GM19043 (cell line): ENCODE measurements at regions not wholly inside any gene's neighbourhood (a gene's known extent, or its start where the extent isn't known, plus 50 kb on each side); places are given as distances from the start of the nearest gene placed in this dataset.
"Not testable (repeated sequence)": the region's sequence is repeated elsewhere in the genome, so short reads cannot be mapped to it uniquely, and the experiment has no call there.

Experiments used
- ATAC-seq: cut with Tn5 transposase; IDR thresholded peaks from one replicate; pipeline ENCODE4 v1.9.1; 2021; ENCODE audit warnings: low read depth; ENCODE audit not compliant: unreplicated experiment

DNA sequence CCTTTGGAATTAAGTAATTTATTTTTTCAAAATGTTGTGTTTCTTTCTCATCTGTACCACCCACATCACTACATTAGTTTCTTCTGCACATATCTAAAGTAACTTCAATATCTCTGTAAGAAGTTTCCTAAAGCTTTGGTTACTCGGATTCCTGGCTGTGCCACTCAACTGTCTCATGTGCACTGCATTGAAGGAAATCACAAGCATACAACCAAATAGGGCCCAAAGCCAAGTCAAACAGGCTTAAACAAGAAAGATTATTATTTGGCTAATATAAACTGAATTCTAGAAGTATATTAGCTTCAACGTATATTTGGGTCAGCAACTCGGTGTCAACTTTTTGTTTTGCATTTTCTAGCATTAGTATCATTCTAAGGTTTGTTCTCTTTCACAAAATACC, 1647.6 kb upstream of the SPRY2 start:
- ATAC-seq: no peak

DNA sequence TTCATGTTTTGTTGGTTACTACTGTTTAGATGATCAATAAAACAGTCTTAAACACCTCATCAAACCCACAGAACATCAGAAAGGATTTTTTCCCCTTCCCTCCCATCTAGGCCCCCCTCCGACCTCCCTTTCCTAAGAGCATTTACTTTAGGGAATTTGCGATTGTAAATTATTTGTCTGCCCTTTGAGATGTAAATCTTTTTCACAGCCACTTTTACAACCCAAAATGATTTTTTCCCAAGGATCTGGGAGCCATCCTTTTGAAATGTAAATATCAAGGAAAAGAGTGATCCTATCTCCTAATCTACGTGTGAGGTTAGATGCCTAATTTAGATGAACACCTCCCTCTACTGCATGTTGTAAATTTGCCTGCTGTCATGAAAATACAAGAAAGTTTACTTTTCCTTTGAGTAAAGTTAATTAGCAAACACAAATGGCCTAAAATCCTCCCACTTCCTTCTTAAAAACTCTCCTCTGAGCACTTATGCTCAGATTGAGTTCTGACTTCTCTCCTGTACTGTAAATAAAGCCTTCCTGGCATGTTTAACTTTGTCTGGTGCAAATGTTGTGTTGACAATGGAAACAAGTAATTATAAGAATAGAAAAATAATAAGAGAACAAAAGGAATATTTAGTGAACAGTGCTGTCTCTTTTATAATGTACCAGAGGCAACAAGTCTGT, 1646.9 kb upstream of the SPRY2 start:
- ATAC-seq: no peak

DNA sequence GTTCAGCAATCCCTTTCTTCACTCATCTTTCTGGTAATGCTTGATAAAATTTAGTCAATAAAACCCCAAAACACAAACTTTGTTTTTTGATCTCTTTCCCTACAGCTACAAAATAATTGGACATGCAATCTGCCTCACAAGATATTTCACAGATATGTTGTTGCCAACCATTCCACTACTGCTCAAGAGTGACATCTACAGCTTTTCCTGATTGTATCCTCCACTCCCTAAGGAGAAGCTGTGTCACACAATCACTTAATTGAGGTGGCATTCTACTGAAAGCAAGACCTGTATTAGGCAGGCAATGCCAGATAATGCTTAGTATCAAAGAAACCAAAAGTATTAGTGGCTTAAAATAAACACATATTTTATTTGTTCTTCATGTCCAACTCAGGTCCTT, 1646.2 kb upstream of the SPRY2 start:
- no peak for ATAC-seq

DNA sequence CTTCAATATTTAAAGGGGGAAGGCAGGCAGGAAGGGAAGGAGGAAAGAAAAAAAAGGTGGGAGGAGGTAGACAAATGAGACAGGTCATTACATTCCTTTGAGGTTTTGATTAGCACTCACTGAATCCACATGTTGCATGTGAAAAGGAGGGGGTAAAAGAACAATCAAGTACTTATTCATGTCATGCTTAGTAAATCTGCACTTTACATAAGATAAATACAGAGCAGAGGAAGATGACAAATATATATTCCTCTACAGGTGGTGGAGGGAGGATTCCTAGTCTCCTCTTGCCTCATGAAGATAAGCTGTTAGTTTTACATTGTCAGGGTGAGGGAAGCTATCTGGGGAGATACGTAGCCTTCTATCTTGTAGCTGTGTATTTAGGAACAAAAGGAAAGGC, 1645.4 kb upstream of the SPRY2 start:
- ATAC-seq: no peak

DNA sequence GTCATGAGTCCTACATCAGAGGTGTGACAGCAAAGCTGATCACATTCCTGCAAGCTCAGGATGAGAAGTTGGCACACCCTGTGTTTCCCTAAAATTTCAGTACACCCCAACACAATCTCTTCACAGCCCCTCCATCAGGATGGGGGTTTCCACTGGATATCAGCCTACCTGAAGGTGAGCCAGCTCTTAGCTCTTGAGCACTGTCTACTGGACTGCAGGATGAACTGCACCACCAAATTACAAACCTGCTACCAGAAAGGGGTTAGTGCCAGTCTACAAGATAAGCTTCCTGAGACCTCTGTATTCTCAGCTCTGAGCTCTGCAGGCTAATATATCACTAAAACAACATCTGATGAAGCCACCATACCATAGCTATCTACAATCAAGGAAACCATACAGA, 1616.2 kb upstream of the SPRY2 start:
- ATAC-seq: no peak

DNA sequence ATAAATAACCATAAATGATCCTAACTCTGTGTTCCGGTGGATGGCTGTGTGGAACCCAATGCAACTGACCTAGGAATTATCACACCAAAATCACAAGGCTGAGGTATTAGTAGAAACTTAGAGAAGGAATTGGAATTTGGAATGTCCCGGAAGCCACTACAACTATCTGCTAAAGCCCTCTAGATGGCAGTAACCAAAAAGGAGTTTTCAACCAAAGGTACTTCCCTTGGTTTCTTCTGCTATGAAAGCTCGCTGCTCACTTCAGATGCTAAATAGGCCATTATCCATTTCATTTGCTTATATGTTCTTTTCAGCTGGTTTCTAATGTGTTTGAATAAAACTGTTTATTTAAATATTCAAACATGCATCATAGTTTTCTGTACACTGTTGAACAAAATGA, 1589.1 kb upstream of the SPRY2 start:
- ATAC-seq: no peak

DNA sequence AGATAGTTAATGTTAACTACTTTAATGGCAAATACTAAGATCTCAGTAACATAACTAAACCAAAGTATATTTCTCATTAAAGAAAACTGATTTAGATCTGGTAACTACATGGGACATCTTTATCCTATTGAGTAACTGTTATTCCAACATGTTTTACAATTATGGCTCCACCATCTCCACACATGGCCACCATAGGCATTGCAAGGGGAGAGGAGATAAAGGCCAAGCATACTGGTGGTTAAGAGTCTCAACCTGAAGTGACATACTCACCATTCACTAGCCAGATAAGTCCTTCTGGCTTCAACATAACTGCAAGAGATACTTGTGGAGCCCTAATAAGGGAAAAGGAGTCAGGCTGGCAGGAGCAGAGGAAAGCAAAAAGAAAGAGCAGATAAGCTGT, 1586.4 kb upstream of the SPRY2 start:
- ATAC-seq: no peak

DNA sequence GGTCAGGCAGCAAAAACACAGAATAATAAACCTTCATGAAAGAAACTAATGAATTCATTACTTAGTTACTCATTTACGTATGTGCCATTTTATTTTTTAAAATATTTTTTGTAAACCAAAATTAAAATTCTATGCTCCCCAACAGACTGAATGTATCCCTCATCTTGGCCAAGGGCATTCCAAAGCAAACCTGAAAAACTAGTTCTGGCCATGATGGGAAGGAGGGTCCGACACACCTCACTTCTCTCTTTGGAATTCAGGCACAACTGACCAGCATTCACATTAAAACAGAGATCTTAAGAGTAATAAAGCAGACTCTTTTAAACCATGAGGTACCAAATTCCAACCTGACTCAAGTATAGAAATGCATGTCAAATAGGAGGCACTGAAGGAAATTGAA, 1576.9 kb upstream of the SPRY2 start:
- ATAC-seq: no peak

DNA sequence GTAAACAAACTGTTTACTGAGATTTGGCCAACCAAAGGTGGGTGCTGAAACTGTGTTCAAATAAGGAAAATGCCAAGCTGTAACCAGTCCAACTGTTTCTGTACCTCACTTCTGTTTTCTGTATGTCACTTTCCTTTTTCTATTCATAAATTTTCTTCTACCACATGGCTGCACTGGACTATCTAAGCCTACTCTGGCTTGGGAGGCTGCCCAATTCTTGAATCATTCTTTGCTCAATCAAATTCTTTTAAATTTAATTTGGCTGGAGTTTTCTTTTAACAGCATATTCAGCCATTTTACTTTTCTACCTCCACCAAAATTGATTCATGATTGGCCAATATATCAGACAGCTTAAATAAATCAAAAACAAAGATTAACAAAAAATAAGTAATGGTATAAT, 1575.5 kb upstream of the SPRY2 start:
- no peak for ATAC-seq

DNA sequence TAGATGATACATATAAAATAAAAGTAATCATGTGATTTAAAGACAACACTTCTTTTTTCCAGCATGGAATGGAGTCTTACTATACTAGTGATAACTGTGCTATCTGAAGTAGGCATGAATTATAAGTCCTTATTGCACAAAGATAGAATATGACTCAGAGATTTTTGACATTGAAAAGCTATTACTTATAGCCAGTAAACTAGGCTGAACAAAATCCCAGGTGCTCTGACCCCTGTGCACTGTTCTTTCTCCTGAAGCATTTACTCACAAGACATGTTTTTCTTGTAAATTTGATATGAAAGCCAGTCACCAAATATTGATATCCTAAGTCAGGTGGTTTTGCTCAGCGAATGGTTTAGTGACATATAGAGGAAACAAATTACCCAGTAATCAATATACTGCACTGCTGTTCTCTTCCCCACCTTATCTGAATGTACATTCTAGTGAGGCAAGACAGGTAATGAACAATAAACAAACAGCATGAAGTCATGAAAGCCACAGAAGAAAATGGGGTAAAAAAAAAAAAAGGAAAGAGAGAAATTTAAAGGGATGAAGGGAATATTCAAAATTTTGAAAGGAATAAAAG, 1567.0 kb upstream of the SPRY2 start:
- ATAC-seq: no peak

DNA sequence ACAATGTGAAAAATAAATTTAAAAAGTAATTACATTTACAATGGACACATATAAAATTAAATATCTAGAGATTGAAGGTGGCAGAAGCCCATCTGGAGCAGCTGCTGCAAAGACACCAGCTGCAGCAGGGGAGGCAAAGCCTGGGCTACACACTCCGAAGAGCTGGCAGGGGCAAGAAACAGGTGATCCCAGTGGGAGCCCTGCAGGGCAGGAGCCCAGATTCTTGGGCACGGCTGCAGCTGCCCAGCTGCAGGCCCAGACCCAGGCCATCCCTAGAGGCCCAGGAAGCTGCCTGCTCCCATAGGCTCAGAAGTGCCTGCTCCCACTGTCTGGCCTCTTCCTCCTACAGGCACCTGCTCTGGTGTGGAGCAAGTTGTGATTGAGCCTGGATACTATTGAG, 1547.9 kb upstream of the SPRY2 start:
- ATAC-seq: no peak

DNA sequence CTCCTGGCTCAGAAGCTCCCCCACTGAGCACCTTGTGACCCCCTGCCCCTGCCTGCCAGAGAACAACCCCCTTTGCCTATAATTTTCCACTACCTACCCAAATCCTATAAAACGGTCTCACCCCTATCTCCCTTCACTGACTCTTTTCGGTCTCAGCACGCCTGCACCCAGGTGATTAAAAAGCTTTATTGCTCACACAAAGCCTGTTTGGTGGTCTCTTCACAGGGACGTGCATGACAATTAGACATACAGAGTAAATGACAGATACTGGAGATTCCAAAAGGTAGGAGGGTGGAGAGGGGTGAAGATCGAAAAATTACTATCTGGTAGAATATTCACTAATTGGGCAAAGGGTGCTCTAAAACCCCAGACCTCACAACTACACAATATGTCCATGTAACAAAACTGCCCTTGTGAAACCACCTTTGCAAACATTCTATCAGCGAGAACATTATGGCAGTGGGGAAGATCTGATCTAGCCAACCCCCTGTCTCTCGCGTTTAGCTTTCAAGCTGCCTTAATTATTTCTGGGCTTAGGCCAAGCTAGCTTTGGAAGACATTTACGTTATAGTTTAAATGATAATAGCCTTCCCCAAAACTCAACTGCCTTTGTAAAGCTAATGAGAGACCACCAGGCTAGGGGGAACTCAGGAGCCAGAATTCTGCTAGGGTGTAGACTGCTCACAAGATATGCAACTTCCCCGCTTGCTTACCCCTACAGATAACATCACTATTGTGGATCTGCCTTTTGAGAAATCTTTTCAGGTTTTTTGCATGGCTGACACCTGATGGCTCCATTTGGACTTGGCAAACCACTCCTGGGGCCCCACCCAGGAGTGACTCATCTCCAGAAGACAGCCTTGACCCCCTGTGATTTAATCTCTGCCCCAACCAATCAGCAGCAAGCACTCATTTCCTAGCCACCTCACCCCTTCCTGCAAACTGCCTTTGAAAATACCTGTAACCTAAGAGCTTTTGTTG, 1534.0 kb upstream of the SPRY2 start:
- no peak for ATAC-seq

DNA sequence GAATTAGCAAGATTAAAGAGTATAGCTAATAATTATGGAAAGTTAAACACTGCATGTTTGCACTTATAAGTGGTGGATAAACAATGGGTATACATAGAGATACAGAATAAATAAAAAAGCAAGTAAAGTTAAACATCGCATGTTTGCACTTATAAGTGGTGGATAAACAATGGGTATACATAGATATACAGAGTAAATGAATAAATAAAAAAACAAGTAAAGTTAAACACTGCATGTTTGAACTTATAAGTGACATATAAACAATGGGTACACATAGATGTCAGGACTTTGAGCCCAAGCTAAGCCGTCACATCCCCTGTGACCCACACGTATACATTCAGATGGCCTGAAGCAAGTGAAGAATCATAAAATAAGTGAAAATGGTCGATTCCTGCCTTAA, 1533.3 kb upstream of the SPRY2 start:
- ATAC-seq: no peak

DNA sequence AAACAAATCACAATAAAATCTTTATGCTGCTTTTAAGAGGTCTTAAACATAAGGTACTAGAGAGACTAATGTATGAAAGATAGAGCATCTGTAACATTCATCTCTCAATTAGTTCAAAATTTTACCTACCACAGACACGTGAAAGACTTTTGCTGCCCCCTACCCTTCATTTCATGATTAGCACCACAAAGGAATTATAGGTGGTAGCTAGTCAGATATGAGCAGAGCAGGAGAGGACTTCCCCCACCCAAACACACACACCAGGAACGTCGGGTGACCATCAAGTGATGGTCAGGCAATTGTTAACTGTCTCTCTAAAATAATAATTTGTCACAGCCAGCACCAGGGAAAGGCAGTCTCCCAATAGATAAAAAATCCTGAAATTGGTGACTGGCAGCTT, 1531.7 kb upstream of the SPRY2 start:
- no peak for ATAC-seq

DNA sequence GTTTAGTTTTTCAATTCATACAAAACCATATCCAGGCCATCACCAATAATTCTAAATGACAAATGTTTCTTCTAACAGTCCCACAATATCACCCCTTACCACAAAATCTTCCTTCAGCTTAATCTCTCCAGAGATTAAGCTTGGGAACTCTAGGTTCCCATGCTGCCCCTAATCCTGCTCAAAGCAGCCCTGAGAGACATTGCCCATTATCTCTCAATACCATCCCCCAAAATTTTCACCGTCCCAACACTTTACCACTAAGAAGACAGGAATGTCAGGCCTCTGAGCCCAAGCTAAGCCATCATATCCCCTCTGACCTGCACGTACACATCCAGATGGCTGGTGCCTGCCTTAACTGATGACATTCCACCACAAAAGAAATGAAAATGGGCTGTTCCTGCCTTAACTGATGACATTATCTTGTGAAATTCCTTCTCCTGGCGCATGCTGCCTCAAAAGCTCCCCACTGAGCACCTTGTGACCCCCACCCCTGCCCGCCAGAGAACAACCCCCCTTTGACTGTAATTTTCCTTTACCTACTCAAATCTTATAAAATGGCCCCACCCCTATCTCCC, 1530.9 kb upstream of the SPRY2 start:
- ATAC-seq: not testable (repeated sequence)

DNA sequence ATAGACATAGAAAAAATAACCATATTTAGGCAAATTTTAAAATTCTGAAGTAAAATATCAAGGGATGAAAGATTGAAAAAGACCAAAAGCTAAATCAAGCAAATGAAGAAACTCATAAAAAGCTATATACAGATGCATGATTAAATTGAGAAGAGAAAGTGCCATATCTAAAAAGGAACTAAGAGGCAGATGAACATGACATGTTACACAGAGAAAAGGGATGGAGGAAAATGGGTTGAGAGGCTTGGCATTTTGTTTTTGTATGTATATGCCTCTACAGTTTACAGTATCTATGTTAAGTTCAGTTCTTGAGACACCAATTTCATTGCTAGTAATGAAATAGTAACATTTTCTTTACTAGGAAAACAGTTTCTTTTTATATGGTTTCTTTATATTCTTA, 1507.4 kb upstream of the SPRY2 start:
- no peak for ATAC-seq

DNA sequence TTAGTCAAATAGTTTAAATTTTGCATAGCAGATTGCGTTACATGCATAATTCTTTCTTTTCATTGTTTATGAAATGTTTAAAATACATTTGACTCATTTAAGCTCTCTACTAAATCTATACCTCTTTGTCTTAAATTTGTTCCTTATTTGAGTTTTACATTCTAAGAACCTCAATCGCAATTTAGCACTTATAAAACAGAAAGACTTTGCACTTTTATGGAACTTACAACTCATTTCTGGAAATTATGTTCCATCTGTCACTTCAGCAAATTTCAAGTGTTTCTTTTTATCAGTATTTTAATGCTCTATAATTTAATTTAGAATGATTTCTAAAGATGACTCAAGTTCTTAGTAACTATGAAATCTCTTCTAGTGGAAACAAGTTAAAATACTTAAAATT, 1505.8 kb upstream of the SPRY2 start:
- no peak for ATAC-seq

DNA sequence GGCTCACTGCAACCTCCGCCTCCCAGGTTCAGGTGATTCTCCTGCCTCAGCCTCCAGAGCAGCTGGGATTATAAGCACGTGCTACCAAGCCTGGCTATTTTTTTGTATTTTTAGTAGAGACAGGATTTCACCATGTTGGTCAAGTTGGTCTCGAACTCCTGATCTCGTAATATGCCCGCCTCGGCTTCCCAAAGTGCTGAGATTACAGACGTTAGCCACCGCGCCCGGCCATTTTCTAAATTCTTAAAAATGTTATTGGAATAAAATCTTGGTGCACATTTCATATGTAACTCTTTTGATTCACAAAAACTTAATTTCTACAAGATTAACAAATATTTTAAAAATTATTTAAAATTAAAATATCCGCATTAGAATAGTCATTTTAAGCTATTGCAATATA, 1480.3 kb upstream of the SPRY2 start:
- no peak for ATAC-seq

DNA sequence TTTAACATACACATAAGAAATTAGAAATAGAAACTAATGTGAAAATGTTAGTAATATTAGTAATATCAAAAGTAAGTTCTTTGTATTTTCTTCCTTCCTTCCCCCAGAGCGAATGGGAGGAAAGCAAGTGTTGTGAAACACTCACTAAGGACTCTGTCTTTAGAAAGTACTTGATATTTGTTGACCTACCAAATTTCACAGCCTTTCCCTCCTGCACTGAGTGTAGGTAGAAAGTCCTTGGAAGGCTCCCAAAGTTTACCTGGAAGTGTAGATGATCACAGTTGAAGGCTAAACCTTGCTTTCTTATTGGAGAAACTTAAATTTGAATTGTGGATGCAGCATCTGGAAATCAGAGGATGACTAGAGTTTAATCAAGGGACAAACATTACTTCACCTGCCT, 1459.5 kb upstream of the SPRY2 start:
- ATAC-seq: no peak

DNA sequence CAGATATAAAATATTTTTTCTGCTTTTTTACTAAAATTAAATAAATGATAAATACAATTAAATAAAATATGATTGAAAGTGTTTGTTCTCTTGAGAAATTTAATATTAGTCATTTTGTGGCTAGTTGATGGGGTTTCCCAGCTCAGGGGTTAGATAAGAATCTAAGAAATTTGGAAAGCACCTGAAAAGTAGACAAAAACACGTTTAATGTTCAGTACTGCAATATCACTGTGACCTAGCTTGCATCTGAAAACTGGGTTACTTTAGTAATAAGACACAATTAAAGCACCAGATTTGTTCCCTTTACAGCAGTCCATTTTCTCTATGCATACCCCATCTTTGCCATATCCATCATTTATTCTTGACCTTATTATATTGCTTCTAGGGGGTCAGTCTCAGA, 1454.8 kb upstream of the SPRY2 start:
- no peak for ATAC-seq

DNA sequence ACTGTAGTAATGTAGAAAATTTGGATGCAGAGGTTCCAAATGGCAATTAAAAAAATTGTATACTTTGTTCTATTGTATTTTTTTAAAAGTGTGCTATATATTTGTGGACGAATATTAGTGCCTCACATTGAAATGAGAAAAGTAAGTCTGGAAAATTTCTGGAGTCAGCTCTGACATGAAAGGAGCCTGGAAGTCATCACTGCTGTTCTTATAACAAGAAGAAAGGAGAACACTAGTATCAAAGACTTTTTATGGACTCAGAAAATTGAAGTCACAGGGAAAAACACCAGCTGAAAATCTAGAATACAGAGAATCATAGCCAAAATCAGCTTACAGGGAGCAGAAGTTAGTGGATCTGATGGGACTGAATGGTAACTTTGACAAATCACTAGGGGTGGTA, 1450.7 kb upstream of the SPRY2 start:
- no peak for ATAC-seq
